Mucosa of stomach (tissue), 1 donor: ENCODE measurements at regions not wholly inside any gene's neighbourhood (a gene's known extent, or its start where the extent isn't known, plus 50 kb on each side); places are given as distances from the start of the nearest gene placed in this dataset.

Experiments
- H3K27me3 ChIP-seq: one replicate; pipeline ENCODE4 v1.7.0; 2013; ENCODE audit warnings: mild to moderate bottlenecking, low read length; ENCODE audit not compliant: control insufficient read depth, insufficient read depth
- H3K36me3 ChIP-seq: one replicate; pipeline ENCODE4 v1.7.0; 2013; ENCODE audit warnings: low read length; ENCODE audit not compliant: control insufficient read depth, insufficient read depth
- H3K4me1 ChIP-seq: one replicate; pipeline ENCODE4 v1.7.0; 2013; ENCODE audit warnings: mild to moderate bottlenecking, low read length; ENCODE audit not compliant: control insufficient read depth, insufficient read depth
- H3K4me3 ChIP-seq: one replicate; pipeline ENCODE4 v1.7.0; 2013; ENCODE audit warnings: low read length
- H3K9ac ChIP-seq: one replicate; pipeline ENCODE4 v1.7.0; 2013; ENCODE audit warnings: mild to moderate bottlenecking, low read length, moderate library complexity
- H3K9me3 ChIP-seq: one replicate; pipeline ENCODE4 v1.7.0; 2013; ENCODE audit warnings: mild to moderate bottlenecking, low read length, moderate library complexity; ENCODE audit not compliant: control insufficient read depth
- donor health status: Pancreatic carcinoma.

DNA sequence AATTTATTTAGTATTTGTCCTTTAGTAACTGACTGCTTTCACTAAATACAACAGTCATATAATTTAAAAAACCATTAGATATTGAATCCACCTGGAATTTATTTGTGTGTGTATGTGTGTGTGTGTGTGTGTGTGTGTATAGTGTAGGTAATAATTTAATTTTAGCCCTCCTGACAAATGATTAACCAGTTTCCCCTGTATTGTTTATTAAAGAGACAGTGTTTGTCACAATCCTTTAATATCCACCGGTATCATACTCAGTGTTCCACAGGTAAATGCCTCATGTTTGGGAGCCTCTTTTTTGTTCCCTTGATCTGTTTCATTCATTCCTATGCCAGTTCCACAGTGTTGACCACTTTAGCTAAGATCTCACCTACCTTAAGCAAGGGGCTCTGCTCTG lies 134.6 kb upstream of the IRX3 start:
- peaks cover 3% of the 10 kb centered on the region for H3K4me1 ChIP-seq
- H3K9me3 ChIP-seq = no peaks in the 10 kb centered on the region
- H3K27me3 ChIP-seq = no peaks in the 10 kb centered on the region
- no peaks in the 10 kb centered on the region for H3K36me3 ChIP-seq
- no peak overlapping the region for H3K4me3 ChIP-seq
- H3K9ac ChIP-seq = no peak overlapping the region

DNA sequence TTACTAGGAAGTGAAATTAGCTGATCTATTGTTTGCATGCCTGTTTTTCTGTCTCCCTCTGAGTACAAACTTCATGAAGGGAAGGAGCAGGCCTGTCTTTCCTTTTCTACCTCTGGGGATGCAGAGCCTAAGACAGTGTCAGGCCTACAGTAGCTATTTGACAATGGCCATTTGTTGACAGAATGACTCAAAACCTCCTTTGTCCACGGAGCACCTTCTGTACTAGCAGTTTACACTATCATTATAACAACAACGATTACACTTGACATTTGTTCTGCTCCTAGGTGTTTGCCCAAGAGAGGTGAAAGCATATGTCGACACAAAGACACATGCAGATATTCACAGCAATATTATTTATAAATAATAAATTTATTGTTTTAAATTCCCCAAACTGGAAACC lies 132.3 kb upstream of the IRX3 start:
- Histone ChIP-seq H3K9me3 (no peaks in the 10 kb centered on the region), H3K4me3 (no peak overlapping the region), H3K9ac (no peak overlapping the region), H3K4me1 (no peaks in the 10 kb centered on the region), H3K36me3 (no peaks in the 10 kb centered on the region), H3K27me3 (no peaks in the 10 kb centered on the region)

DNA sequence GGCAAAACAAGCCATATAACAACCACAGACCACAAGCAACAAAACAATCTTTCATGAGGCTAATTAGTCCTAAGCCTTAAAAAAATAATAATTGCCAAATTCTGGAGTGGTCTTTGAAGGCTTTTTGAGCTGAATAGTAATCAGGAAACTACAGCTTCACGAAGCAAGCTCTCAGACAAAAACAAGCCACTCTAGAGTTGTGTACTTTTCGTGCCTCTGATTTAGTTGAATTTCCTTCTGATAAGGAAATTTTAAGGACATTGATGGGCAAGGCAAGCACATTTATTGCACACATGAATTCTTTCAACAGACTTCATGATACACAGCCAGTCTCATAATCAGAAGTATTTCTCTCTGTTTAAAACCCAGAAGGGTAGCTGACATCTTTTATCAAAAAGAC lies 130.8 kb upstream of the IRX3 start:
- Histone ChIP-seq H3K4me3 (no peak overlapping the region), H3K4me1 (no peaks in the 10 kb centered on the region), H3K36me3 (no peaks in the 10 kb centered on the region), H3K27me3 (no peaks in the 10 kb centered on the region), H3K9me3 (no peaks in the 10 kb centered on the region), H3K9ac (no peak overlapping the region)

DNA sequence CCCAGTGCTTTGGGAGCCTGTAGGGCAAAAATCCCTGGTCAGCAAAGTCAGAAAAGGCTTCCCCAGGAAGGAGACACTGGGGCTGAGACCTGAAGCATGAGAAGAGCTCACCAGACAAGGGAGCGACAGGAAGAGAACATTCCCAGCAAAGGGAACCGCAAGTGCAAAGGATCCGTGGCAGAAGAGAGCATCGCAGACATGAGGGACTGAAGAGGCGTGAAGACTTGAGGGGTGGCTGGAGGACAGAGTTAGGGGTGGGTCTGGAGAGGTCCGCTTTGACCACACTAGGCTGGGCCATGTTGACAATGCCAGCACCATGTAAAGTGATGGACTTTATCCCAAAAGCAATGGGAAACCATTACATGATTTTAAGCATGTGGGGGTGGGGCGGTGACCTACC lies 128.1 kb upstream of the IRX3 start:
- H3K27me3 ChIP-seq = peaks cover 7% of the 10 kb centered on the region
- H3K36me3 ChIP-seq = no peaks in the 10 kb centered on the region
- H3K4me1 ChIP-seq = peaks cover 5% of the 10 kb centered on the region
- H3K9me3 ChIP-seq = no peaks in the 10 kb centered on the region
- H3K4me3 ChIP-seq = no peak overlapping the region
- no peak overlapping the region for H3K9ac ChIP-seq

DNA sequence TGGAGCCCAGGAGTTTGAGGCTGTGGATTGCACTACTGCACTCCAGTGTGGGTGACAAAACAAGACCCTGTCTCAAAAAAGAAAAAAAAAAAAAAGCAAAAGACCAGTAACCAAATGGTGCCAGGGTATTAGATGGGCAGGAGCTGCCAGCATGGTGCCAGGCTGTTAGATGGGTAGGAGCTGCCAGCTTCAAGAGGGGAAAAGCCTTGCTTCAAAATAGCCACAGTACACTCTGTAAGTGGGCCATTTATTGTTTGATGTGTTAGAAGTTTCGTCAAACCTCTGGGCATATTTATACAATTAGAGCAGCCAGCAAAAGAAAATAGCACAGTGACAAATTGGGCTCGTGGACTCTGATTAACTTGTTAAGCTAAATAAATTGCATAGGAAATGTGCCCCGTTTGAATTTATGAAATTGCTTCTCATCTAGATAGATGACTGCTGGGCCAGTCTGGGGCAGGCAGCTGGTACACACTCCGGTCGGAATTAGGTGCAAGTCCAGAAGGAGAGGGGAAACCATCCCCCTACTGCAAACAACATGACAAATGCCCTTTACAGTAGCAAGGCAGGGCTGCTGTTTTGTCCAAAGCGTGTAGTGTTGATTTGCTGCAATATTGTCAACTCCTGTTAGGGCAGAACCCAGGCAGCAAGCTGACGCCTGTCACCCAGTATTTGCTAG lies 126.3 kb upstream of the IRX3 start:
- Histone ChIP-seq H3K4me3 (no peak overlapping the region), H3K36me3 (no peaks in the 10 kb centered on the region), H3K27me3 (peaks cover 7% of the 10 kb centered on the region), H3K9ac (no peak overlapping the region), H3K9me3 (no peaks in the 10 kb centered on the region), H3K4me1 (peaks cover 5% of the 10 kb centered on the region)

DNA sequence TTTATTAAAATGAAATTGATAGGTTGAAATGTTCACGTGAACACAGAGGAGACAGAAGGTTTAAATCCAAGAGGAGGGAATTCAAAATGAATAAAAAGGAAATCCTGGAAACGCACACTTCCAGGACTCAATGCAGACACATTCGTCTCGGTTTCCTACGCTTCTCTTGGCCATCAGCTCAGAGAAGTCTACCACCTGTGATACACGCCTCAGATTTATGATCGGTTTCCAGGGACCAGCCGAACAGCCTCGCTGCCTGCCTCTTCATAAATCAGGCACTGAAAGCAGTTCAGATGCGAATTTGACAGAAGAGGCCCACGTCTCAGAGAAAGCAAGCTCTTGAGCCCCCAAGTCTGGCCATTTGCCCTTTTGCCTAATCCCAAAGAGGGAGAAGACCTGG lies 125.5 kb upstream of the IRX3 start:
- Histone ChIP-seq H3K36me3 (no peaks in the 10 kb centered on the region), H3K4me3 (no peak overlapping the region), H3K27me3 (peaks cover 7% of the 10 kb centered on the region), H3K4me1 (peaks cover 5% of the 10 kb centered on the region), H3K9ac (no peak overlapping the region), H3K9me3 (no peaks in the 10 kb centered on the region)

DNA sequence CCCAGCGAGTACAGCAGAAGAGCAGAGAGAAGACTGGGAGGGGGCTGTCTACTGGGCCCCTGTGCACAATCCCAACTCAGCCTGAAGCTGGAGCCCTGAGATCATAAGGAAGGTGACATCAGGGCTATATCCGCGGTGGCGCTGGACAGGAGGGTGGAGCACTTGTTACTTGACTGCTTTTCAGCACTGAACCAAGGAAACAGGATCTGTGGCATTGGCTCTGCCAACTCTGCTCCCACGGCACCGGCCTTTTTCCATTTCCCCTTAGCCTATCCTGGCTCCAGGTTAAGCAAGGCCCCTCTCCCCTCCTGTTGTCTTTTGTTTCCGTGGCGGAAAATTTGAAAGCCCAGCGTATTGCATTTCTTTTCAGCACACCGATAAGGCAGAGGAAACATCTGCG lies 125.0 kb upstream of the IRX3 start:
- H3K9ac ChIP-seq = no peak overlapping the region
- H3K4me1 ChIP-seq = peaks cover 5% of the 10 kb centered on the region
- no peaks in the 10 kb centered on the region for H3K9me3 ChIP-seq
- H3K4me3 ChIP-seq = no peak overlapping the region
- H3K36me3 ChIP-seq = no peaks in the 10 kb centered on the region
- H3K27me3 ChIP-seq = peaks cover 7% of the 10 kb centered on the region

DNA sequence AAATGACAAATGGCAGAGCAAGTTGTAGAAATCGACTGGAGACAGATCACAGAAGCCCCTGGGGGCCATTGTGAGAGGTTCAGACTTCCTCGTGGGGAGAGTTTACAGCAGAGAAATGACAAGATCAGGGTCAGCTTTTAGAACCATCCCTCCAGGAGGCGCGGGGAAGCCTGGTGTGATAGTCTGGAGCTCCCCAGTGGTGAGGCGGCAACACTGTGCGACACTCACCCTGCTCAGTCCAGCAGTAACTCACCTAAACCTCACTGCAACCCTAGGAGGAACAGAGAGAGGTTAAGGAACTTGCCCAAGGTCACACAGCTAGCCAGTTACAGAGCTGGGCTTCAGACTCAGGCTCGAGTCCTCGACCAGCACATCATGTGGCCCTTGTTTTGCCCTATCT lies 123.4 kb upstream of the IRX3 start:
- Histone ChIP-seq H3K4me3 (no peak overlapping the region), H3K36me3 (no peaks in the 10 kb centered on the region), H3K27me3 (peaks cover 7% of the 10 kb centered on the region), H3K9me3 (no peaks in the 10 kb centered on the region), H3K9ac (no peak overlapping the region), H3K4me1 (peaks cover 5% of the 10 kb centered on the region)

DNA sequence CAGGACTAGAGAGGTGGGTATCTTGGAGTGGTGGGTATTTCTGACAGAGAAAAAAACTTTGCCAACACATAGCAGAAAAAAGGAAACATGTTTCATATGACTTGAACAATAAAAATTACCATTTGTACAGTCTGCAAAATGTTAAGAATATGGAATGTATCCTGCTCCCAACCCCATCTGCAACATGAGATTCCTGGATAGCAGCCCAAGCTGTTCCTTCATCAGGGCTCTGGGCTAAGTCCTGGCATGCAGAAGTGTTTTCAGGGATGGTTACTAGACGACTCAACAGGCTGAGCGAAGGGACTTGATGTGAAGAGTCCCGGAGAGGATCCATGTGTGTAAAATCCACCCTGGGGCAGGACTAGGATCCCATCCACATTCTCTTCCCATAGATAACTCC lies 121.0 kb upstream of the IRX3 start:
- Histone ChIP-seq H3K36me3 (no peaks in the 10 kb centered on the region), H3K9ac (no peak overlapping the region), H3K4me1 (peaks cover 5% of the 10 kb centered on the region), H3K4me3 (no peak overlapping the region), H3K9me3 (no peaks in the 10 kb centered on the region), H3K27me3 (peaks cover 7% of the 10 kb centered on the region)

DNA sequence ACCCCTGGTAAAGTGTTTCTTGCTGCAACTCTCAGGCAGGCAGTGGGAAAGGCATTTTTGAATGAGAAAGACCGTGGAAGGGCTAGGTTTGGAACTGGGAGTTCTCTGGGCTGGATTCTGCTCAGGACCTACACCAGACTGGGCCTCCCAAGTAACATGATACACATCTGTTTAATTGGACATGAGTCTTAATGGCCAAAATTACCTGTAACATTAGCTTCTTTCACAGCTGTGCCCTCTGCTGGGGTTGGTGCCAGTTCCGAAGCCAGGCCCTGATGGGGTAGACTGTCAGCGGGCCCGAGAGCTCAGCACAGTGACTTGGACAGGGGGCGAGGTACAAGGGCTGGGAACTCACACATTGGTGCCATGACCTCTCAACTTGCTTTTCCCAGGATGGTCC lies 118.9 kb upstream of the IRX3 start:
- Histone ChIP-seq H3K9ac (no peak overlapping the region), H3K36me3 (no peaks in the 10 kb centered on the region), H3K9me3 (no peaks in the 10 kb centered on the region), H3K27me3 (no peaks in the 10 kb centered on the region), H3K4me1 (no peaks in the 10 kb centered on the region), H3K4me3 (no peak overlapping the region)

DNA sequence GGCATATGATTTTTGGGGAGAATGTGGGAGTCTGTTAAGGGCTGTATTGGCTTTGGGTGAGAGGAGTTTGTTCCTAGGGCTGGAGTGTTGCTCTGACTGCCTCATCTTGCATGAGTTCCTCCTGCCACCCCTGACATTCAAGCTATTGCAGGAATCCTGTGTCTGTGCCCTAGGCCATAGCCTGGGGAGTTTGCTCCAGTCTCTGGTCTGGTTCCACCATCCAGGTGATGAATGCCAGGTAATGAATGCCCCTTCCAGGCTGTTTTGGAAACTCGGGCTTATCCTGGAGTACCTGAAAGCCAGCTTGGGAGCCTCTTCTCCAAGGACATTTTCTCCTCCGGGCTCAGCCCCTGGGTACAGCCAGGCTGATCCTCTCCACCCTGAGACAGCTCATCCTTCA lies 117.0 kb upstream of the IRX3 start:
- no peak overlapping the region for H3K9ac ChIP-seq
- H3K36me3 ChIP-seq = no peaks in the 10 kb centered on the region
- no peaks in the 10 kb centered on the region for H3K9me3 ChIP-seq
- no peaks in the 10 kb centered on the region for H3K4me1 ChIP-seq
- no peaks in the 10 kb centered on the region for H3K27me3 ChIP-seq
- no peak overlapping the region for H3K4me3 ChIP-seq

DNA sequence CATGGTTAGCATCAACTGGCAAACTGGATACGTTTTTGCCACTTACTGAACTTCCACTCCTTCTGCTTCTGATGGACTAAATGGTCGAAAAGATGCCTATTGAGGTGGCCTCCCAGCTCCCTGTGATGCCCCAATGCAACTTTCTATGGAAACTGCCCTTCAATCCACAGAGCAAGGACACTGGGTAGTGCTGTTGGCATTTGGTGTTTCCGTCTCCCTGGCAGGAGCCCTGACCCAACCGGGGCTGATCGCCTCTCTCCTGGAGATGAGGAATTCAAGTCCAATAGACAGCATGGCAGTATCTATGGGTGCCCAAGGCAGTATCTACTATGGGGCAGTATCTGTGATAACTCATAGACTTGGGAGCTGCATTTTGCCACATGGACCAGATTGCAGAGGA lies 116.3 kb upstream of the IRX3 start:
- Histone ChIP-seq H3K9ac (no peak overlapping the region), H3K4me1 (no peaks in the 10 kb centered on the region), H3K36me3 (no peaks in the 10 kb centered on the region), H3K27me3 (no peaks in the 10 kb centered on the region), H3K9me3 (no peaks in the 10 kb centered on the region), H3K4me3 (no peak overlapping the region)

DNA sequence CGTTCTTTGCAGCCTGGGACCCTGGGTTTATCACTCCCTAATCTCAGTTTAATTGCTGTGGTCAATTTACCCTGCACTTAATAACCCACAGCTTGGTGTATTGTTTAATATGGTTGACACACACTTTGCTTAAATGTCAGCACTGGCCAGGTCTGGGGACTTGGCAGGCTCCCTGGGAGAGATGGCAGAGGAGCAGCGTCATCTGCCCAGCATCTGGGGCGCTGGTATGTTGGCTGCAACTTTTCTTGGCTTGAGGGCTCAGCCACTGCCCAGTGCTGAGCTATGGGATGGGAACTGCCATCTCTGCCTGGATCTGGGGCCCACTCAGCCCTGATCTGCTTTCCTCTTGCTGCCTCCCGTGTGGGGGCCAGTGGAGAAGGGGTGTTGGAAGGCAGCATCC lies 115.7 kb upstream of the IRX3 start:
- no peaks in the 10 kb centered on the region for H3K36me3 ChIP-seq
- H3K9ac ChIP-seq = no peak overlapping the region
- H3K4me3 ChIP-seq = no peak overlapping the region
- H3K4me1 ChIP-seq = no peaks in the 10 kb centered on the region
- no peaks in the 10 kb centered on the region for H3K27me3 ChIP-seq
- H3K9me3 ChIP-seq = no peaks in the 10 kb centered on the region
